Cardiac septum (tissue), 1 donor: ENCODE measurements at regions not wholly inside any gene's neighbourhood (a gene's known extent, or its start where the extent isn't known, plus 50 kb on each side); places are given as distances from the start of the nearest gene placed in this dataset.
"Not testable (repeated sequence)": the region's sequence is repeated elsewhere in the genome, so short reads cannot be mapped to it uniquely, and the experiment has no call there.

ENCODE experiments used
- DNase-seq: peaks from one replicate; pipeline ENCODE4 v3.0.0-alpha.2; 2020; ENCODE audit warnings: low spot score
- intact Hi-C: fragments of 100-400 bp; cut with DNase I; formaldehyde crosslinking; loops from one replicate; pipeline ENCODE4 v1.14.0; 2022
- donor health status: DM: no; HTN: no; CAD: no.

DNA sequence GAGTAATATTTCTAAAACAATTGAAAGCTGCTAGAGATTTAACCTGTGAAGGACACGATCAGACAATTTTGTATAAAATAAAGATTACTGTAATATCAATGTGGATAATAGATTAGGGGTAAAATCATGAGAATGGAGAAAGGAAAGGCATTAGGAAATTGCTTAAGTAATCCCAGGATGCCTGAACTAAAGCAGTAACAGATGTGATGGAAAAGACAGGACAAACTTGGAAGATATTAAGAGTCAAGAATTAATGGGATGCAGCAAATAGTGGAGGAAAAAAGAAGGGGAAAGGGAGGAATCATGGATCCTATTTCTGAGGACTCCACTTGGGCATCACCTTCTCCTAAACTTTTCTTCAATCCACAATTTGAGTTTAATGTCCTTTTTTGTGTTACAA, 437.1 kb upstream of the PMFBP1 start:
- no peak for DNase-seq
- intact Hi-C loops, result no loop called here

DNA sequence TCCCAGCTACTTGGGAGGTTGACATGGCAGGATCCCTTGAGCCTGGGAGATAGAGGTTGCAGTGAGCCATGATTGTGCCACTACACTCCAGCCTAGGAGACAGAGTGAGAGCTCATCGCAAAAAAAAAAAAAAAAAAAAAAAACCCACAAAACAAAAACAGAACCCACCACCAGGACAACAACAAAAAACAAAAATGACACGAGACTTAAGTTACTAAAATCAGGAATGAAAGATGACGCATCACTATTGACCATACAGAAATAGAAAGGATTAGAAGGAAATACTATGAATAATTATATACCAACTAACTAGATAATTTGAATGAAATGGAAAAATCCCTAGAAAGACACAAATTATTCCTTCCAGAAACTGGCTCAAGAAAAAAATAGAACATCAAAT, 432.4 kb upstream of the PMFBP1 start:
- no peak for DNase-seq
- intact Hi-C loops, result no loop called here

DNA sequence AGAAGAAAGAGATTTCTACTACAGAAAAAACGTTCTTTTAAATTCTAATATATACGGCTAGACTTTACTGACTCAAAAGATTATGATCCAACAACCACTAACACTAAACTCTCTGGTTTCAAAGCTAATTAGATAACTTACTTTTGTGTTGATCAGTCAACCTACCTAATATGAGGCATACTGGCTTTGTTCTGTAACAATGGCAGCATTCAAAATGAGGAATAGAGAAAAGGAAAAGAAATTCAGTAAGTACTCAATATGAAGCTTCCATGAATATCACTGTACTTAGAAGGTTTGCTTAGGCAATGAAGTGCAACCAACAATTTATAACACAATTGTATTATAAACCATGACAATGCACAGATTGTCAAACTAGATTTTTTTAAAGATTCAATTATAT, 430.5 kb upstream of the PMFBP1 start:
- DNase-seq, result no peak
- intact Hi-C loops, result no loop called here

DNA sequence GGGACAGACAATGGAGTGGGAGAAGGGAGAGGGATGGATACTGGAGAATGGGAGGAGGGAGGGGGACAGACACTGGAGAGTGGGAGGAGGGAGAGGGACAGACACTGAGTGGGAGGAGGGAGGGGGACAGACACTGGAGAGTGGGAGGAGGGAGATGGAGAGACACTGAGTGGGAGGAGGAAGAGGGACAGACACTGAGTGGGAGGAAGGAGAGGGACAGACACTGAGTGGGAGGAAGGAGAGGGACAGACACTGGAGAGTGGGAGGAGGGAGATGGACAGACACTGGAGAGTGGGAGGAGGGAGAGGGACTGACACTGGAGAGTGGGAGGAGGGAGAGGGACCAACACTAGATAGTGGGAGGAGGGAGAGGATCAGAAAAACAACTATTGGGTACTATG, 426.7 kb upstream of the PMFBP1 start:
- intact Hi-C loops, result no loop called here
- DNase-seq, result no peak

DNA sequence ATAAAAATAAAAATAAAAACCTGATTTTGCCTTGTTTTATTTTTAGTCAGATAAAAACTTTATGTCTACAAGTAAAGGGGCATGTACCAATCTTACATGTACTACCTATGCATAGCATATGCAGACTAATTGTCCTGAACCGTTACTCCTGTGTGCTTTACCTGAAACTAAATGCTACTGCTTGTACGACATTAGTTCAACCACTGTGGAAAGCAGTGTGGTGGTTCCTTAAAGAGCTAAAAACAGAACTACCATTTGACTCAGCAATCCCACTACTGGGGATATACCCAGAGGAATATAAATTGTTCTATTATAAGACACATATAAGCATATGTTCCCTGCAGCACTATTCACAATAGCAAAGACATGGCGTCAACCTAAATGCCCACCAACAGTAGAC, 426.0 kb upstream of the PMFBP1 start:
- no peak for DNase-seq
- intact Hi-C loops, result no loop called here

DNA sequence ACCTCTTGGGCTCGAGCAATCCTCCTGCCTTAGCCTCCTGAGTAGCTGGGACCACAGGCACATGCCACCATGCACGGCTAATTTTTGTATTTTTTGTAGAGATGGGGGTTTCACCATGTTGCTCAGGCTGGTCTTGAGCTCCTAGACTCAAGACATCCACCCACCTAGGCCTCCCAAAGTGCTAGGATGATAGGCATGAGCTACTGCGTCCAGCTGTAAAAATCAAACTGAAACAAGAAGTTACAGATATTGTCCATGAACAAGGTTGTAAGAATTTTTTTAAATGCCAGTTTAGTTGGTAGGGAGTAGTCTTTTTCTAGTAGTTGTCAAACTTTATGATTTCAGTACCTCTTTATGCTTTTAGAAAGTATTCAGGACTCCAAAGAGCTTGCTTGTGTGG, 424.4 kb upstream of the PMFBP1 start:
- no peak for DNase-seq
- intact Hi-C loops, result no loop called here

DNA sequence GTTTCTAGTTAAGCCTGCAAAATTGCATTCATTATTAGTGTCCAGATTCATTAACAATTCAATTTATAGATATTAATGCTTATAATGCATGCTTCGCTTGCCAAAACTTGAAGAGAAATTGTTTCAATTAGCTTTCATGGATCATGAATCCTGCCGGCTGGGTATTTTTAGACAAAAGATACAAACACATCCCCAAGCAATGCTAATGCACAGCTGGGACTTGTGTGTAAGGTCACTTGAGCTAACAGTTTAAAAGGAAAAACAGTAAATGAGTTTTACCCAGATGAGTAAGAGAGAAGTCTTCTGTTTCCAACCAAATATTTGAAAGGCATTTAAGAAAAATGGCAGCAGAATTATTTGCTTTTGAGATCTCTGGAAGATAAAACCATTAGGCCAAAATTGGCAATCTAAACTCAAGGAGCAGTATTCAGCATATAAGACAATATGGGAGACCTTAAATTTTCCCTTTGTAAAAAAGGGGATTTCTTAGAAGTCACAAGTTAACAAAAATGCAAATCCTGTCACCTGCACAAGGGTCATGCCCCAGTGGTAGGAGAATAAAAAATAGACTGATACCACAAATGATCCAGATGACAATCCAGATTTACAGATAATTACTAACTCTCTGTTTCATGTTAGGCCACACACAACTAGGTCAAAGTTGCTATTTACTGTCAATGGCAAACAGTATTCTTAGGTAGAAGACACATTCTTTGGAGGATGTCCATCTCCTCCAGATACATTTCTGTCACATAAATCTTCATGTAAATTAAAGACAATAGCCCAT, 418.4 kb upstream of the PMFBP1 start:
- intact Hi-C loops, result no loop called here
- DNase-seq, result no peak

DNA sequence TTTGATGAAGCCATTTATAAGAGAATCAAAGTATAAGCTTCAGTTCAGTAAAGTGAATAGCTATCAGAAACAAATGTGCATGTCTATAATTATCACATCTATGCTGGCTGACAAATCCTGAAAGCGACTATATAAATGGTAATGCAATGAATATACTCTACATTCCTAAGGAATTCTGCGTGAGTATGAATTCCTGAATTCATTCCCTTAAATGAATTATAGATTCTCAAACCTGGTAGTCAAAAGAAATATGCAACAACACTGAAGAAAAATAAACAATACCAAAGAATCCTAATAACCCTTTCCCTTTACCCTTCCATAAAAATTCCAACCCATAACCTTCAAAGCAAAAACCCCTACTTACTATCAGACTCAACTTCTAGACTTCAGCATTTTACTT, 416.6 kb upstream of the PMFBP1 start:
- intact Hi-C loops, result no loop called here
- DNase-seq, result no peak

DNA sequence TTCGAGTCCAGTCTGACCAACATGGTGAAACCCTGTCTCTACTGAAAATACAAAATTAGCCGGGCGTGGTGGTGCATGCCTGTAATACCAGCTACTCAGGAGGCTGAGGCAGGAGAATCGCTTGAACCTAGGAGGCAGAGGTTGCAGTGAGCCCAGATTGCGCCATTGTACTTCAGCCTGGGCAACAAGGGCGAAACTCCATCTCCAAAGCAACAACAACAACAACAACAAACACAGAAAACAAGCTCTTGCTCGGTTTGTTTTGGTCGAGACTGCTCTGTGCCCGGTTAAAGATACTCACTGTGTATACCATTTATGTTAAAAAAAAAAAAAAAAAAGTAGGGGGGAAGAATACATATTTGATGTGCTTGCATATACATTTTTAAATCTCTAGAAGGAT, 406.1 kb upstream of the PMFBP1 start:
- intact Hi-C loops, DNase-seq: not testable (repeated sequence)

DNA sequence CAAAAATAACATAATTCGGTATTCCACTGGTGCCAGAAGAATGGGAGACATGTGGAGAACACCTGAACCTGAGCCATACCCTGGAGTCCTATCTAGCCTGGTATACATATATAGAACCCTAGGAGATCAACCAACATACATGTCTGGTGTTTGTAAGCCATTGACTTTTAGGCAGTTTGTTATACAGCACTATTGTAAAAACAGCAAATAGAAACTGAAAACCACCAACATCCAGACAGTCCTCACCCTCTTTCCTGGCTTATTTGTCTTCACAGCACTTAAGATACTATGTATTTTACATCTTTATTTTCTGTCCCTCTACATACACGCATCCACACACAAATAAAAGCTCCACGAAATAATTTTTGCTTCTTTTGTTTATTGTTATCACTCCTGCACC, 404.2 kb upstream of the PMFBP1 start:
- no peak for DNase-seq
- intact Hi-C loops, result no loop called here

DNA sequence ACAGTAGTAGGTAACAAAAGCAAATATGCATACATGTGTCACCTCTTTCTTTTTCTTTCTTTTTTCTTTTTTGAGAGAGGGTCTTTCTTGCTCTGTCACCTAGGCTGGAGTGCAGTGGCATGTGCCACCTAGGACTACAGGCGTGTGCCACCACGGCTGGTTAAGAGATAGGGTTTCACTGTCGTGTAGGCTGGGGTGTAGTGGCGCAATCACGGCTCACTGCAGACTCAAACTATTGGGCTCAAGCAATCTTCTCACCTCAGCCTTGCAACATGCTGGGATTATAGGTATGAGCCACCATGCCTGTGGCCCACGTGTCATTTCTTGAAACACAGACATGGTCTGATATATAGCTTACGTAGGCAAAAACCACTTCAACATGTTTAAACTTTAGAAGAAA, 397.7 kb upstream of the PMFBP1 start:
- DNase-seq, result no peak
- intact Hi-C loops, result no loop called here

DNA sequence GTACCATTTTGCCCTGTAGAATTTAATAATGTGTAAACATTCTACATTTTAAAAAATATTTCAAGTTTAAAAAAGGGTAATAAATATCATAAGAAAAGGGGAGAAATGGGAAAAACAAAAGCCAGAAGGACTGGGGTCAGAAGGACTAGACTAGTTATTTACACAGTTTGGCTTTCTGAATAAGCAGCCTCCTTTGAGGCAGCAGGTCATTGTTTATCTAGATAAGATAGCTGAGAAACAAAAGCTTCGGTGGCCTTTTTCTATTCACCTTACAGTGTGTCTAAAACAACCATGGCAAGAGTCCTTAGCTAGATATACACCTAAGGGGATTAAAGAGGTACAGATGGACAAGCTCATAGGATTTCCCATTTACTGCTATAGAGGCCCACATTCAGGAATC, 396.5 kb upstream of the PMFBP1 start:
- intact Hi-C loops, result no loop called here
- DNase-seq, result no peak

DNA sequence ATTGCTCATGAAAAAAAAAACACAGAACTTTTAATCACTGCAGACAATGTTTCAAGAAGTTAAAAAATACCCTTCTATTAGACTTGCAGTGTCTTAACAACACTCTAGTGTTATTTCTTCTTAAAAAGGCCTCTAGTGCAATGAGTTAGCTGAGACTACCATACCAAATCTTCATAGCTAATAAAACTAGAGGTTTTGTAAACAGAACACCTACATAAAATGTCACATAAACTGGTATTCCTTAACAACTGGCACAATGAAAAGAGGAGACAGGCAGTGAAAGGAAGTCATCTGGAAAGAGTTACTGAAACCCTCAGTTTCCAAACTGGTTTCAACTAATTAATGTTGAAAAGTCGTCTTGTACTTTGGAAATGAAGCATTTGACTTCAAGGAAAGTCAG, 394.2 kb upstream of the PMFBP1 start:
- intact Hi-C loops, result no loop called here
- no peak for DNase-seq

DNA sequence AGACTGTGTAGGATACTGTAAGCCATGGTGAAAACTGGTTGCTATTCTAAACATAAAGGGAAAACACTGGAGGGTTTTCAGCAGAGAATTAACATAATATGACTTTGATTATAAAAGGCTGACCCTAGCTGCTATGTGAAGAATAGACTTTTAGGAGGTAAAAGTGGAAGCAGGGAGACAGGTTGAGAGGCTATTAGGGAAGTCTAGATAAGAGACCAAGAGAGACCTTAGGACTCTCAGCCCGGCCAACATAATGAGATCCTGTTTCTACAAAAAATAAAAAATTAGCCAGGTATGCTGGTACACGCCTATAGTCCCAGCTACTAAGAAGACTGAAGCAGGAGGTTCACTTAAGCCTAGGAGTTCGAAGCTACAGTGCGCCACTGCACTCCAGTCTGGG, 393.2 kb upstream of the PMFBP1 start:
- intact Hi-C loops, result no loop called here
- no peak for DNase-seq

DNA sequence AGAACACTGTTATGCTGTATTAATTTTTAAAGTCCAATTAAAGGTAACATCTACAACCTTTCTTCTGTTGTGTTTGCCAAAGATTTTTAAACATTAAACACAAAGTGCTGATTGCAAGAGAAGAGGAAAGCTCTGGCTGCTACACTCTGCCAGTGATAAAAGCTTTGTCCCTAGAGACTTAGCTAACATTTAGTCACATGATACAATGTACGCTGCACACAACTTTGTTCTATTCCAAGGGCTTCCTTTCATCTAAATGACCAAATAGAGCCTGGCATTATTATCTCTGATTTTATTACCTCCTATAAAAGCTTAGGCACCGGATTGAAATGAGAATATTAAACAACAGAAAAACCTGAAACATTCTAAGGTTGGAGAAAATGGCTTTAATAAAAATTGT, 388.7 kb upstream of the PMFBP1 start:
- intact Hi-C loops, result no loop called here

DNA sequence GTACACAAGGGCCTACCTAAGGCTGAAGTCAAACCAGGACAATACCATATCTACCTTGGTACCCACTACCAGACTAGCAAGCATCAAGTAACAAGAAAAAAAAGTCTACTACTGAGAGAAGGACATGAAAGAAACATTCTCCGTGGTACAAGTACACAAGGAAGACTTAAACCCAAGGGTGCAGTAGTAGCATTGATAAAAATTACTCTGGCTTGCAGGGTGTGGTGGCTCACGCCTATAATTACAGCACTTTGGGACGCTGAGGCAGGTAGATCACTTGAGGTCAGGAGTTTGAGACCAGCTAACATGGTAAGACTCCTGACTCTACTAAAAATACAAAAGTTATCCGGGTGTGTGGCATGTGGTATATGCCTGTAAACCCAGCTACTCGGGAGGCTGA, 386.5 kb upstream of the PMFBP1 start:
- intact Hi-C loops, result no loop called here
- DNase-seq, result no peak

More for the DNA sequence above, 388.7 kb upstream of the PMFBP1 start:
- no peak for DNase-seq

DNA sequence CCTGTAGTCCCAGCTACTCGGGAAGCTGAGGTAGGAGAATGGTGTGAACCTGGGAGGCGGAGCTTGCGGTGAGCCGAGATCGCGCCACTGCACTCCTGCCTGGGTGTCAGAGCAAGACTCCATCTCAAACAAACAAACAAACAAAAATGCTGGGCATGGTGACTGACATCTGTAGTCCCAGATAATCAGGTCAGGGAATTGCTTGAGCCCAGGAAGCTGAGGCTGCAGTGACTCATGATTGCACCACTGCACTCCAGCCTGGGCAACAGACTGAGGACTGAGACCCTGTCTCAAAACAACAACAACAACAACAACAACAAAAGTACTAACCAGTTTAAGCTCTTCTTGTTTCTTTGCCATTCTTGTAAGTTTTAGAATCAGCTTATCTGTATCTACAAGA, 383.0 kb upstream of the PMFBP1 start:
- no peak for DNase-seq
- intact Hi-C loops, result no loop called here

DNA sequence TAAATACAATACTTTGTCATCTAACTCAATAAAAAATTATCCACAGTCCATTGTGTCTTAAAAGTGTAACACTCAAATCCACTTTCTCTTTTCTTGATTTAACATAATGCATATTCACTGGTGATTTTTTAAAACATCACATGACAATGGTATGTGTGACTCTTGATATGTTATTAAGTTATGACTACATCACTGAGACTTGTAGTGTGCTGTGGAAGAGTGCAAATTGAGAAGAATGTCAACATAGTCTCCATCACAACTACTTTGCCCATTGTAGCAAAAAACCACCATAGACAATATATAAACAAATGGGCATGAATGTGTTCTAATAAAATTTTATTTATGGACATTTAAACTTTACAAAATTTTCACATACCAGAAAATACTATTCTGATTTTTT, 380.7 kb upstream of the PMFBP1 start:
- no peak for DNase-seq
- intact Hi-C loops, result no loop called here

DNA sequence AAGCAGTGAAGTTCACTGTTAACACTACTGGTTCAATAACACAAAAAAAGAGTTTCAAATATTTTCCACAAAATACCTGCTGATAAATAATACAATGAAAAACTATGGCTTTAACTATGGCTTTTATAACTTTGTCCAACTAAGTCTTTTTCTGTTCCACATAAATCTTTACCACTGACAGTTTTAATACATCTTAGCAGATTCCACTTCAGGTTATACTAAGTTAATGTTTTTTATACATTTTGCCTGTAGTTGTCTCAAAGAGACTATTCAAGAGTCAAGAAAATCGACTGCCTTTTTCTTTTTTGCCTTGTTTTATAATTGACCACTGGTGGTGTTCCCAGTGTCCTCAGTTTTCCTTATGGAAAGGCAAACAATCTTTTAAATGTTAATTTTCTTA, 379.7 kb upstream of the PMFBP1 start:
- DNase-seq, result no peak
- intact Hi-C loops, result no loop called here

DNA sequence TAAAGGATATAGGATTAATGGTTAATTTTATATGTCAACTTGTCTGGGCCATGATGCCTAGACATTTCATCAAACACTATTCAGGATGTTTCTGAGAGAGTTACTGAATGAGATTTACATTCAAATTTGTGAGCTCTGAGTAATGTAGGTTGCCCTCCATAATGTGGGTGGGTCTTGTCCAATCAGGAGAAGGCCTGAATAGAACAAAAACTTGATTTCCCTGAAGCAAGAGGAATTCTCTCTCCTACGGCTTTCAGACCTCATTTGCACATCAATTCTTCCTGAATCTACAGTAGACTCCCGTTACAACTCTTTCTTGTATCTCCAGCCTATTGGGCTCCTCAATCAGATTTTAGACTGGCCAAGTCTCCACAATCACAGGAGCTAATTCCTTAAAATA, 377.9 kb upstream of the PMFBP1 start:
- DNase-seq, result no peak
- intact Hi-C loops, result no loop called here

DNA sequence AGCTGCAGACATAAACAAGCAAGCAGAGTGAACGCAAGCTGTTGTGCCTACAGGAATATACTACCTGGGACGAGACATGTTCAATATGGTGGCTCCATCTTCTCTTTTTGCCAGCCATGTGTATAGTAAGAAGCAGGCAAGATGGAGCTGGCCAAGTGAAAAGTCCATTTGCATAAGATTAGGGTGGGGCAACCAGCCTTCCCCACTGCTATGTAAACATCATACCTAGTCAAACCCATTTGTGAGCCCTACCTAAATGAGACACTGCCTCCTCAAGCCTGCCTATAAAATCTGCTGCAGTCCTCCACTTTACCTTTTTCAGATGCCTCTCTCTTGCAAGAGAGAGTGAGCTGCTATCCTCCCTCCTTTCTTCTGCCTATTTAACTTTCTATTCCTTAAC, 370.1 kb upstream of the PMFBP1 start:
- intact Hi-C loops, result no loop called here
- no peak for DNase-seq

DNA sequence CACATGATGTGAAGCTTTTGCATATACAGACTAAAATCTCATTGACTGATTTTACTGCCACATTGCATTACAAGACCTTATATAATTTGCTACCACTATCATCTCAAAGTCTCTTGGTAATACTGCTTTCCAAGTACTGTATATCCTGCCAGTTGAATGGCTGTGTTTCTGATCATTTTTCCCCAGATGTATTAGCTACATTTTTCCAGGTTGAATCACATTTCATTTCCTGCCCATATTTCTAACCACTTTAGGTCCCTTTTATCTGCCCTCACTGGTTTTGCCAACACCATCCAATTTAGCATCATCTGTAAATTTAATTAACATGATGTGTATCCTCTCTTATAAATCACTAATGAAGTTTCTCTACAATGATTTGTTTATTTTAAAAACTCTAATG, 365.7 kb upstream of the PMFBP1 start:
- intact Hi-C loops, result no loop called here
- DNase-seq, result no peak
